H9 (cell line): ENCODE measurements at regions not wholly inside any gene's neighbourhood (a gene's known extent, or its start where the extent isn't known, plus 50 kb on each side); places are given as distances from the start of the nearest gene placed in this dataset.

Source experiments
- DNase-seq: peaks from one replicate; pipeline ENCODE4 v3.0.0-alpha.2; 2017
- H2AFZ ChIP-seq: one replicate; pipeline ENCODE4 v1.6.1; 2013; ENCODE audit warnings: mild to moderate bottlenecking, low read length, control low read depth, moderate library complexity
- H2AK5ac ChIP-seq: 2 replicates; pipeline ENCODE4 v1.6.1; 2013; ENCODE audit warnings: low read length, control low read depth, mixed read lengths; ENCODE audit not compliant: insufficient read length
- H2BK120ac ChIP-seq: one replicate; pipeline ENCODE4 v1.6.1; 2013; ENCODE audit warnings: low read depth, mild to moderate bottlenecking, low read length, control low read depth, inconsistent platforms; ENCODE audit not compliant: poor library complexity, severe bottlenecking
- H2BK12ac ChIP-seq: 2 replicates; pipeline ENCODE4 v1.6.1; 2013; ENCODE audit warnings: low read length, control low read depth, mixed read lengths, low read depth; ENCODE audit not compliant: insufficient read length
- H2BK15ac ChIP-seq: 2 replicates; pipeline ENCODE4 v1.6.1; 2013; ENCODE audit warnings: low read depth, low read length, control low read depth
- H2BK20ac ChIP-seq: one replicate; pipeline ENCODE4 v1.6.1; 2013; ENCODE audit warnings: low read depth, mild to moderate bottlenecking, low read length, control low read depth, inconsistent platforms; ENCODE audit not compliant: poor library complexity, severe bottlenecking
- H2BK5ac ChIP-seq: 2 replicates; pipeline ENCODE4 v1.6.1; 2013; ENCODE audit warnings: low read length, control low read depth, mixed read lengths; ENCODE audit not compliant: insufficient read length
- H3K14ac ChIP-seq: 2 replicates; pipeline ENCODE4 v1.6.1; 2013; ENCODE audit warnings: low read length, control low read depth; ENCODE audit not compliant: insufficient read depth
- H3K18ac ChIP-seq: 2 replicates; pipeline ENCODE4 v1.6.1; 2013; ENCODE audit warnings: low read depth, mild to moderate bottlenecking, mixed read lengths, low read length, control low read depth; ENCODE audit not compliant: insufficient read length
- H3K23ac ChIP-seq: 2 replicates; pipeline ENCODE4 v1.6.1; 2013; ENCODE audit warnings: low read length, control low read depth, mixed read lengths, low read depth; ENCODE audit not compliant: insufficient read length
- H3K23me2 ChIP-seq: 2 replicates; pipeline ENCODE4 v1.6.1; 2013; ENCODE audit warnings: low read depth, mild to moderate bottlenecking, mixed read lengths, low read length, control low read depth; ENCODE audit not compliant: insufficient read length, poor library complexity, severe bottlenecking
- H3K27ac ChIP-seq: 2 replicates; pipeline ENCODE4 v1.5.1; 2013; ENCODE audit warnings: low read length, control low read depth, mixed read lengths, low read depth; ENCODE audit not compliant: insufficient read length
- H3K27me3 ChIP-seq: 2 replicates; pipeline ENCODE4 v1.6.1; 2013; ENCODE audit warnings: low read length, control low read depth, inconsistent platforms; ENCODE audit not compliant: insufficient read depth
- H3K4ac ChIP-seq: 2 replicates; pipeline ENCODE4 v1.6.1; 2013; ENCODE audit warnings: low read depth, mild to moderate bottlenecking, control low read depth, inconsistent platforms, low read length, moderate library complexity
- H3K4me1 ChIP-seq: 2 replicates; pipeline ENCODE4 v1.6.1; 2013; ENCODE audit warnings: low read length, control low read depth, inconsistent platforms; ENCODE audit not compliant: insufficient read depth
- H3K4me2 ChIP-seq: 2 replicates; pipeline ENCODE4 v1.6.1; 2013; ENCODE audit warnings: low read length, control low read depth, mixed read lengths; ENCODE audit not compliant: insufficient read length, insufficient read depth
- H3K56ac ChIP-seq: 2 replicates; pipeline ENCODE4 v1.6.1; 2013; ENCODE audit warnings: low read depth, mild to moderate bottlenecking, mixed read lengths, low read length, control low read depth; ENCODE audit not compliant: insufficient read length
- H3K79me1 ChIP-seq: 2 replicates; pipeline ENCODE4 v1.6.1; 2013; ENCODE audit warnings: low read depth, mild to moderate bottlenecking, moderate library complexity, low read length, control low read depth, inconsistent platforms; ENCODE audit not compliant: insufficient read depth, poor library complexity, severe bottlenecking
- H3K79me2 ChIP-seq: 2 replicates; pipeline ENCODE4 v1.6.1; 2013; ENCODE audit warnings: low read length, control low read depth, inconsistent platforms; ENCODE audit not compliant: insufficient read depth
- H3K9ac ChIP-seq: 2 replicates; pipeline ENCODE4 v1.6.1; 2013; ENCODE audit warnings: low read length, control low read depth, mixed read lengths; ENCODE audit not compliant: insufficient read length; ENCODE audit errors: extremely low read depth
- H3K9me3 ChIP-seq: one replicate; pipeline ENCODE4 v1.6.1; 2013; ENCODE audit warnings: low read depth, low read length, inconsistent platforms; ENCODE audit not compliant: control insufficient read depth
- H3T11ph ChIP-seq: one replicate; pipeline ENCODE4 v1.6.1; 2013; ENCODE audit warnings: mild to moderate bottlenecking, low read length, control low read depth, inconsistent platforms
- H4K20me1 ChIP-seq: one replicate; pipeline ENCODE4 v1.6.1; 2013; ENCODE audit not compliant: control insufficient read depth, insufficient read length, insufficient read depth
- H4K5ac ChIP-seq: 2 replicates; pipeline ENCODE4 v1.6.1; 2013; ENCODE audit warnings: low read depth, mild to moderate bottlenecking, mixed read lengths, low read length, control low read depth; ENCODE audit not compliant: insufficient read length
- H4K8ac ChIP-seq: replicated peaks from 2 replicates; pipeline ENCODE4 v1.6.1; 2013; ENCODE audit warnings: low read length, control low read depth, mixed read lengths, low read depth; ENCODE audit not compliant: insufficient read length
- H4K91ac ChIP-seq: 2 replicates; pipeline ENCODE4 v1.6.1; 2013; ENCODE audit warnings: low read depth, mild to moderate bottlenecking, moderate library complexity, mixed read lengths, low read length, control low read depth; ENCODE audit not compliant: insufficient read length
- H3K27ac Mint-ChIP-seq, 3 experiments: 2 replicates in 2 of 3; 3 replicates in 1 of 3; pipeline ENCODE4 v1.8.0; 2020 to 2021; ENCODE audit warnings: mixed read lengths in 3 of 3, mild to moderate bottlenecking in 1 of 3, moderate library complexity in 1 of 3
- H3K27me3 Mint-ChIP-seq: 2 replicates; pipeline ENCODE4 v1.8.0; 2021; ENCODE audit warnings: low read depth, mild to moderate bottlenecking, moderate library complexity, mixed read lengths
- H3K36me3 Mint-ChIP-seq, 3 experiments: 2 replicates in 2 of 3; 3 replicates in 1 of 3; pipeline ENCODE4 v1.8.0; 2020 to 2021; ENCODE audit warnings: low read depth in 3 of 3, mixed read lengths in 3 of 3; ENCODE audit not compliant: insufficient read depth in 1 of 3
- H3K4me1 Mint-ChIP-seq, 2 experiments: 2 replicates each; pipeline ENCODE4 v1.8.0; 2020; ENCODE audit warnings: mixed read lengths in 2 of 2
- H3K4me3 Mint-ChIP-seq, 2 experiments: 2 replicates in 1 of 2; 3 replicates in 1 of 2; pipeline ENCODE4 v1.8.0; 2020 to 2021; ENCODE audit warnings: mild to moderate bottlenecking in 2 of 2, mixed read lengths in 2 of 2, moderate library complexity in 1 of 2
- H3K9me3 Mint-ChIP-seq, 2 experiments: 2 replicates in 1 of 2; 3 replicates in 1 of 2; pipeline ENCODE4 v1.8.0; 2020; ENCODE audit warnings: mild to moderate bottlenecking in 2 of 2, mixed read lengths in 2 of 2, moderate library complexity in 1 of 2
- CTCF ChIP-seq: fragments of 200-600 bp; sonication (generic); conservative IDR thresholded peaks from 3 replicates; pipeline ENCODE4 v1.8.0; 2021; ENCODE audit warnings: antibody characterized with exemption, mild to moderate bottlenecking
- WGBS: extraction: QIAGEN DNeasy Blood & Tissue Kit; methylation state at CpG from one replicate; pipeline ENCODE4 v1.1.7; 2013; ENCODE audit warnings: missing lambda C conversion rate, low lambda C conversion rate, mixed read lengths; ENCODE audit not compliant: insufficient read length; ENCODE audit errors: extremely low coverage; 5-methylcytosine and 5-hydroxymethylcytosine counted together

- H3K4ac ChIP-seq = no peak overlapping the region
These were observed 372.2 kb downstream of the MTX2 start for GRCh38 chr2:176641436-176641835.

More at GRCh38 chr2:176641436-176641835, 372.2 kb downstream of the MTX2 start:
- no peak for DNase-seq
- Histone ChIP-seq H3K14ac (no peak overlapping the region), H3K79me2 (no peaks in the 10 kb centered on the region), H2BK20ac (no peak overlapping the region), H3K18ac (no peak overlapping the region), H2BK12ac (no peak overlapping the region), H3K27ac (no peak overlapping the region), H4K5ac (no peak overlapping the region), H3K23me2 (peaks cover 7% of the 10 kb centered on the region), H2BK5ac (no peak overlapping the region), H2BK120ac (no peak overlapping the region), H4K20me1 (no peaks in the 10 kb centered on the region), H3T11ph (no peak overlapping the region), H3K27me3 (peaks cover 13% of the 10 kb centered on the region; the same call in 1 of the 2 replicates), H3K4me2 (no peak overlapping the region), H3K23ac (no peak overlapping the region), H2BK15ac (no peak overlapping the region), H3K79me1 (no peaks in the 10 kb centered on the region), H3K56ac (no peak overlapping the region), H4K8ac (no peak overlapping the region), H4K91ac (no peak overlapping the region), H3K9ac (no peak overlapping the region), H3K9me3 (no peaks in the 10 kb centered on the region), H3K4me1 (peaks cover 11% of the 10 kb centered on the region; the same call in 1 of the 2 replicates), H2AFZ (no peak overlapping the region), H2AK5ac (no peak overlapping the region)
- no peak overlapping the region for H3K27ac Mint-ChIP-seq
- peaks cover 76% of the 10 kb centered on the region for H3K27me3 Mint-ChIP-seq
- no peak overlapping the region for H3K4me3 Mint-ChIP-seq
- peaks cover 27 to 28% of the 10 kb centered on the region in 2 experiments for H3K4me1 Mint-ChIP-seq
- H3K36me3 Mint-ChIP-seq = no peaks in the 10 kb centered on the region
- H3K9me3 Mint-ChIP-seq = no peaks in the 10 kb centered on the region
- no CpG with 5 or more reads among the region's 2 CpGs for WGBS
- TF ChIP-seq CTCF = no peak
